H9 (cell line): ENCODE measurements at regions not wholly inside any gene's neighbourhood (a gene's known extent, or its start where the extent isn't known, plus 50 kb on each side); places are given as distances from the start of the nearest gene placed in this dataset.
A peak's percentile ranks its signal among the peaks of the same experiment; 100 is the strongest.

Source experiments
- DNase-seq: peaks from one replicate; pipeline ENCODE4 v3.0.0-alpha.2; 2017
- H2AFZ ChIP-seq: one replicate; pipeline ENCODE4 v1.6.1; 2013; ENCODE audit warnings: mild to moderate bottlenecking, low read length, control low read depth, moderate library complexity
- H2AK5ac ChIP-seq: 2 replicates; pipeline ENCODE4 v1.6.1; 2013; ENCODE audit warnings: low read length, control low read depth, mixed read lengths; ENCODE audit not compliant: insufficient read length
- H2BK120ac ChIP-seq: one replicate; pipeline ENCODE4 v1.6.1; 2013; ENCODE audit warnings: low read depth, mild to moderate bottlenecking, low read length, control low read depth, inconsistent platforms; ENCODE audit not compliant: poor library complexity, severe bottlenecking
- H2BK12ac ChIP-seq: 2 replicates; pipeline ENCODE4 v1.6.1; 2013; ENCODE audit warnings: low read length, control low read depth, mixed read lengths, low read depth; ENCODE audit not compliant: insufficient read length
- H2BK15ac ChIP-seq: 2 replicates; pipeline ENCODE4 v1.6.1; 2013; ENCODE audit warnings: low read depth, low read length, control low read depth
- H2BK20ac ChIP-seq: one replicate; pipeline ENCODE4 v1.6.1; 2013; ENCODE audit warnings: low read depth, mild to moderate bottlenecking, low read length, control low read depth, inconsistent platforms; ENCODE audit not compliant: poor library complexity, severe bottlenecking
- H2BK5ac ChIP-seq: 2 replicates; pipeline ENCODE4 v1.6.1; 2013; ENCODE audit warnings: low read length, control low read depth, mixed read lengths; ENCODE audit not compliant: insufficient read length
- H3K14ac ChIP-seq: 2 replicates; pipeline ENCODE4 v1.6.1; 2013; ENCODE audit warnings: low read length, control low read depth; ENCODE audit not compliant: insufficient read depth
- H3K18ac ChIP-seq: 2 replicates; pipeline ENCODE4 v1.6.1; 2013; ENCODE audit warnings: low read depth, mild to moderate bottlenecking, mixed read lengths, low read length, control low read depth; ENCODE audit not compliant: insufficient read length
- H3K23ac ChIP-seq: 2 replicates; pipeline ENCODE4 v1.6.1; 2013; ENCODE audit warnings: low read length, control low read depth, mixed read lengths, low read depth; ENCODE audit not compliant: insufficient read length
- H3K23me2 ChIP-seq: 2 replicates; pipeline ENCODE4 v1.6.1; 2013; ENCODE audit warnings: low read depth, mild to moderate bottlenecking, mixed read lengths, low read length, control low read depth; ENCODE audit not compliant: insufficient read length, poor library complexity, severe bottlenecking
- H3K27ac ChIP-seq: 2 replicates; pipeline ENCODE4 v1.5.1; 2013; ENCODE audit warnings: low read length, control low read depth, mixed read lengths, low read depth; ENCODE audit not compliant: insufficient read length
- H3K27me3 ChIP-seq: 2 replicates; pipeline ENCODE4 v1.6.1; 2013; ENCODE audit warnings: low read length, control low read depth, inconsistent platforms; ENCODE audit not compliant: insufficient read depth
- H3K4ac ChIP-seq: 2 replicates; pipeline ENCODE4 v1.6.1; 2013; ENCODE audit warnings: low read depth, mild to moderate bottlenecking, control low read depth, inconsistent platforms, low read length, moderate library complexity
- H3K4me1 ChIP-seq: 2 replicates; pipeline ENCODE4 v1.6.1; 2013; ENCODE audit warnings: low read length, control low read depth, inconsistent platforms; ENCODE audit not compliant: insufficient read depth
- H3K4me2 ChIP-seq: 2 replicates; pipeline ENCODE4 v1.6.1; 2013; ENCODE audit warnings: low read length, control low read depth, mixed read lengths; ENCODE audit not compliant: insufficient read length, insufficient read depth
- H3K56ac ChIP-seq: 2 replicates; pipeline ENCODE4 v1.6.1; 2013; ENCODE audit warnings: low read depth, mild to moderate bottlenecking, mixed read lengths, low read length, control low read depth; ENCODE audit not compliant: insufficient read length
- H3K79me1 ChIP-seq: 2 replicates; pipeline ENCODE4 v1.6.1; 2013; ENCODE audit warnings: low read depth, mild to moderate bottlenecking, moderate library complexity, low read length, control low read depth, inconsistent platforms; ENCODE audit not compliant: insufficient read depth, poor library complexity, severe bottlenecking
- H3K79me2 ChIP-seq: 2 replicates; pipeline ENCODE4 v1.6.1; 2013; ENCODE audit warnings: low read length, control low read depth, inconsistent platforms; ENCODE audit not compliant: insufficient read depth
- H3K9ac ChIP-seq: 2 replicates; pipeline ENCODE4 v1.6.1; 2013; ENCODE audit warnings: low read length, control low read depth, mixed read lengths; ENCODE audit not compliant: insufficient read length; ENCODE audit errors: extremely low read depth
- H3K9me3 ChIP-seq: one replicate; pipeline ENCODE4 v1.6.1; 2013; ENCODE audit warnings: low read depth, low read length, inconsistent platforms; ENCODE audit not compliant: control insufficient read depth
- H3T11ph ChIP-seq: one replicate; pipeline ENCODE4 v1.6.1; 2013; ENCODE audit warnings: mild to moderate bottlenecking, low read length, control low read depth, inconsistent platforms
- H4K20me1 ChIP-seq: one replicate; pipeline ENCODE4 v1.6.1; 2013; ENCODE audit not compliant: control insufficient read depth, insufficient read length, insufficient read depth
- H4K5ac ChIP-seq: 2 replicates; pipeline ENCODE4 v1.6.1; 2013; ENCODE audit warnings: low read depth, mild to moderate bottlenecking, mixed read lengths, low read length, control low read depth; ENCODE audit not compliant: insufficient read length
- H4K8ac ChIP-seq: replicated peaks from 2 replicates; pipeline ENCODE4 v1.6.1; 2013; ENCODE audit warnings: low read length, control low read depth, mixed read lengths, low read depth; ENCODE audit not compliant: insufficient read length
- H4K91ac ChIP-seq: 2 replicates; pipeline ENCODE4 v1.6.1; 2013; ENCODE audit warnings: low read depth, mild to moderate bottlenecking, moderate library complexity, mixed read lengths, low read length, control low read depth; ENCODE audit not compliant: insufficient read length
- H3K27ac Mint-ChIP-seq, 3 experiments: 2 replicates in 2 of 3; 3 replicates in 1 of 3; pipeline ENCODE4 v1.8.0; 2020 to 2021; ENCODE audit warnings: mixed read lengths in 3 of 3, mild to moderate bottlenecking in 1 of 3, moderate library complexity in 1 of 3
- H3K27me3 Mint-ChIP-seq: 2 replicates; pipeline ENCODE4 v1.8.0; 2021; ENCODE audit warnings: low read depth, mild to moderate bottlenecking, moderate library complexity, mixed read lengths
- H3K36me3 Mint-ChIP-seq, 3 experiments: 2 replicates in 2 of 3; 3 replicates in 1 of 3; pipeline ENCODE4 v1.8.0; 2020 to 2021; ENCODE audit warnings: low read depth in 3 of 3, mixed read lengths in 3 of 3; ENCODE audit not compliant: insufficient read depth in 1 of 3
- H3K4me1 Mint-ChIP-seq, 2 experiments: 2 replicates each; pipeline ENCODE4 v1.8.0; 2020; ENCODE audit warnings: mixed read lengths in 2 of 2
- H3K4me3 Mint-ChIP-seq, 2 experiments: 2 replicates in 1 of 2; 3 replicates in 1 of 2; pipeline ENCODE4 v1.8.0; 2020 to 2021; ENCODE audit warnings: mild to moderate bottlenecking in 2 of 2, mixed read lengths in 2 of 2, moderate library complexity in 1 of 2
- H3K9me3 Mint-ChIP-seq, 2 experiments: 2 replicates in 1 of 2; 3 replicates in 1 of 2; pipeline ENCODE4 v1.8.0; 2020; ENCODE audit warnings: mild to moderate bottlenecking in 2 of 2, mixed read lengths in 2 of 2, moderate library complexity in 1 of 2
- WGBS: extraction: QIAGEN DNeasy Blood & Tissue Kit; methylation state at CpG from one replicate; pipeline ENCODE4 v1.1.7; 2013; ENCODE audit warnings: missing lambda C conversion rate, low lambda C conversion rate, mixed read lengths; ENCODE audit not compliant: insufficient read length; ENCODE audit errors: extremely low coverage; 5-methylcytosine and 5-hydroxymethylcytosine counted together
- TF ChIP-seq, protein P1 (sequence below): fragments of 200-600 bp; sonication (generic); conservative IDR thresholded peaks from 3 replicates; pipeline ENCODE4 v1.8.0; 2021; ENCODE audit warnings: antibody characterized with exemption, mild to moderate bottlenecking

- H3K4me3 Mint-ChIP-seq = no peak overlapping the region
- Histone ChIP-seq H4K20me1 (no peaks in the 10 kb centered on the region), H3K4ac (no peak overlapping the region), H3K9ac (no peak overlapping the region), H3K27ac (no peak overlapping the region), H3K56ac (no peak overlapping the region), H4K8ac (no peak overlapping the region), H2BK12ac (no peak overlapping the region), H3K14ac (no peak overlapping the region), H4K91ac (no peak overlapping the region), H3K27me3 (no peaks in the 10 kb centered on the region), H3K23me2 (no peaks in the 10 kb centered on the region), H2AK5ac (no peak overlapping the region), H2BK20ac (no peak overlapping the region), H4K5ac (no peak overlapping the region), H2BK5ac (no peak overlapping the region), H2BK120ac (no peak overlapping the region), H3K79me2 (no peaks in the 10 kb centered on the region), H2AFZ (no peak overlapping the region), H3K79me1 (no peaks in the 10 kb centered on the region), H2BK15ac (no peak overlapping the region), H3T11ph (no peak overlapping the region), H3K23ac (no peak overlapping the region), H3K9me3 (no peaks in the 10 kb centered on the region), H3K18ac (no peak overlapping the region), H3K4me2 (no peak overlapping the region), H3K4me1 (no peaks in the 10 kb centered on the region)
- peak; percentile 69 for DNase-seq
- peaks cover 0 to 6% of the 10 kb centered on the region in 2 experiments; a peak in 2 of 4 replicates for H3K4me1 Mint-ChIP-seq
- TF ChIP-seq, protein P1, sequence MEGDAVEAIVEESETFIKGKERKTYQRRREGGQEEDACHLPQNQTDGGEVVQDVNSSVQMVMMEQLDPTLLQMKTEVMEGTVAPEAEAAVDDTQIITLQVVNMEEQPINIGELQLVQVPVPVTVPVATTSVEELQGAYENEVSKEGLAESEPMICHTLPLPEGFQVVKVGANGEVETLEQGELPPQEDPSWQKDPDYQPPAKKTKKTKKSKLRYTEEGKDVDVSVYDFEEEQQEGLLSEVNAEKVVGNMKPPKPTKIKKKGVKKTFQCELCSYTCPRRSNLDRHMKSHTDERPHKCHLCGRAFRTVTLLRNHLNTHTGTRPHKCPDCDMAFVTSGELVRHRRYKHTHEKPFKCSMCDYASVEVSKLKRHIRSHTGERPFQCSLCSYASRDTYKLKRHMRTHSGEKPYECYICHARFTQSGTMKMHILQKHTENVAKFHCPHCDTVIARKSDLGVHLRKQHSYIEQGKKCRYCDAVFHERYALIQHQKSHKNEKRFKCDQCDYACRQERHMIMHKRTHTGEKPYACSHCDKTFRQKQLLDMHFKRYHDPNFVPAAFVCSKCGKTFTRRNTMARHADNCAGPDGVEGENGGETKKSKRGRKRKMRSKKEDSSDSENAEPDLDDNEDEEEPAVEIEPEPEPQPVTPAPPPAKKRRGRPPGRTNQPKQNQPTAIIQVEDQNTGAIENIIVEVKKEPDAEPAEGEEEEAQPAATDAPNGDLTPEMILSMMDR = peak; percentile 69
- peaks cover 7% of the 10 kb centered on the region for H3K27me3 Mint-ChIP-seq
- peaks cover 0 to 3% of the 10 kb centered on the region in 2 experiments; a peak in 1 of 5 replicates for H3K9me3 Mint-ChIP-seq
- H3K36me3 Mint-ChIP-seq = no peaks in the 10 kb centered on the region
- H3K27ac Mint-ChIP-seq = no peak overlapping the region
- WGBS = no CpG with 5 or more reads among the region's 7 CpGs
Measured at GRCh38 chr11:11157185-11157584, 195.9 kb downstream of the CSNK2A3 start.
